Ectodermal cell (in vitro differentiated cells): ENCODE measurements at regions not wholly inside any gene's neighbourhood (a gene's known extent, or its start where the extent isn't known, plus 50 kb on each side); places are given as distances from the start of the nearest gene placed in this dataset.

Source experiments
- H3K27ac ChIP-seq: 2 replicates; pipeline ENCODE4 v1.7.0; 2013; ENCODE audit warnings: mild to moderate bottlenecking, low read depth, low read length; ENCODE audit not compliant: insufficient read depth, poor library complexity, severe bottlenecking
- H3K27me3 ChIP-seq: 2 replicates; pipeline ENCODE4 v1.7.0; 2013; ENCODE audit warnings: mild to moderate bottlenecking, low read length; ENCODE audit not compliant: insufficient read depth, control insufficient read depth, poor library complexity, severe bottlenecking
- H3K36me3 ChIP-seq: one replicate; pipeline ENCODE4 v1.7.0; 2013; ENCODE audit warnings: low read length; ENCODE audit not compliant: control insufficient read depth, insufficient read depth
- H3K4me1 ChIP-seq: one replicate; pipeline ENCODE4 v1.7.0; 2013; ENCODE audit warnings: low read length; ENCODE audit not compliant: control insufficient read depth, insufficient read depth
- H3K4me3 ChIP-seq: 2 replicates; pipeline ENCODE4 v1.7.0; 2013; ENCODE audit warnings: low read depth, low read length, control low read depth; ENCODE audit not compliant: insufficient read depth
- H3K9me3 ChIP-seq: 2 replicates; pipeline ENCODE4 v1.7.0; 2013; ENCODE audit warnings: mild to moderate bottlenecking, low read length, moderate library complexity; ENCODE audit not compliant: control insufficient read depth
- WGBS, 2 experiments: methylation state at CpG; one replicate each; pipeline ENCODE4 v1.1.7; 2013; ENCODE audit warnings: missing lambda C conversion rate in 2 of 2; 5-methylcytosine and 5-hydroxymethylcytosine counted together

GRCh38 chr9:79868567-79869189 is 296.9 kb downstream of the TLE4 start:
- Histone ChIP-seq H3K9me3 (no peaks in the 10 kb centered on the region), H3K27ac (no peak overlapping the region), H3K27me3 (no peaks in the 10 kb centered on the region), H3K36me3 (no peaks in the 10 kb centered on the region), H3K4me1 (no peaks in the 10 kb centered on the region), H3K4me3 (no peak overlapping the region)
- 97 to 98% methylated on average over 2 of the region's 2 CpGs for WGBS, 2 experiments

GRCh38 chr9:79862921-79863890 is 291.4 kb downstream of the TLE4 start:
- no peaks in the 10 kb centered on the region for H3K36me3 ChIP-seq
- no peak overlapping the region for H3K4me3 ChIP-seq
- no peak overlapping the region for H3K27ac ChIP-seq
- no peaks in the 10 kb centered on the region for H3K4me1 ChIP-seq
- no peaks in the 10 kb centered on the region for H3K27me3 ChIP-seq
- no peaks in the 10 kb centered on the region for H3K9me3 ChIP-seq
- WGBS, 2 experiments: 95 to 96% methylated on average over 32 of the region's 32 CpGs

DNA sequence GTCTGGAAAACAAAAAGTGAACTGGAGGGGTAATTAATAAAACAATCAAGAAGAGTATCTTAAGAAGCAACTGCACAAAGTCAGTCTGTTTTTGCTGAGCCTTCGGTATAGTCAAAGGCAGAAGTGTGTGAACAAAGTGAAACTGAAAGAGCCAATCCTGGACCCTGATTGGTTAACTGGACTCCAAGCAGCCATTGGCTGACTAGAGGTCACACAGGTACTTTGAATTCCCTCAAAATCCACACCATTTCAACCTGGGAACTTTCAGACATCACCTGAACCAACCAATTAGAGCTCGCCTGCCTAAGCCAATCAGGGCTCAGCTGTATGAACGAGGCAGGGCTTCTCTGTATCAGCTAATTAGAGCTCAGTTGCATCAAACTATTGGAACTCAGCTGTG is 286.7 kb downstream of the TLE4 start:
- H3K4me3 ChIP-seq: no peak overlapping the region
- H3K36me3 ChIP-seq: no peaks in the 10 kb centered on the region
- no peak overlapping the region for H3K27ac ChIP-seq
- 97% methylated on average over 3 of the region's 3 CpGs for WGBS, 2 experiments
- no peaks in the 10 kb centered on the region for H3K27me3 ChIP-seq
- H3K9me3 ChIP-seq: no peaks in the 10 kb centered on the region
- H3K4me1 ChIP-seq: no peaks in the 10 kb centered on the region

- no peaks in the 10 kb centered on the region for H3K27me3 ChIP-seq
- H3K27ac ChIP-seq: no peak overlapping the region
- H3K9me3 ChIP-seq: no peaks in the 10 kb centered on the region
- H3K36me3 ChIP-seq: no peaks in the 10 kb centered on the region
- H3K4me3 ChIP-seq: no peak overlapping the region
- 90 to 94% methylated on average over 2 of the region's 2 CpGs for WGBS, 2 experiments
- H3K4me1 ChIP-seq: no peaks in the 10 kb centered on the region
Measured at GRCh38 chr9:79857188-79857587, 285.4 kb downstream of the TLE4 start.

- H3K4me1 ChIP-seq: no peaks in the 10 kb centered on the region
- H3K27me3 ChIP-seq: no peaks in the 10 kb centered on the region
- H3K36me3 ChIP-seq: no peaks in the 10 kb centered on the region
- no peak overlapping the region for H3K27ac ChIP-seq
- no peaks in the 10 kb centered on the region for H3K9me3 ChIP-seq
- H3K4me3 ChIP-seq: no peak overlapping the region
Measured at GRCh38 chr9:79847074-79847473, 275.3 kb downstream of the TLE4 start.

DNA sequence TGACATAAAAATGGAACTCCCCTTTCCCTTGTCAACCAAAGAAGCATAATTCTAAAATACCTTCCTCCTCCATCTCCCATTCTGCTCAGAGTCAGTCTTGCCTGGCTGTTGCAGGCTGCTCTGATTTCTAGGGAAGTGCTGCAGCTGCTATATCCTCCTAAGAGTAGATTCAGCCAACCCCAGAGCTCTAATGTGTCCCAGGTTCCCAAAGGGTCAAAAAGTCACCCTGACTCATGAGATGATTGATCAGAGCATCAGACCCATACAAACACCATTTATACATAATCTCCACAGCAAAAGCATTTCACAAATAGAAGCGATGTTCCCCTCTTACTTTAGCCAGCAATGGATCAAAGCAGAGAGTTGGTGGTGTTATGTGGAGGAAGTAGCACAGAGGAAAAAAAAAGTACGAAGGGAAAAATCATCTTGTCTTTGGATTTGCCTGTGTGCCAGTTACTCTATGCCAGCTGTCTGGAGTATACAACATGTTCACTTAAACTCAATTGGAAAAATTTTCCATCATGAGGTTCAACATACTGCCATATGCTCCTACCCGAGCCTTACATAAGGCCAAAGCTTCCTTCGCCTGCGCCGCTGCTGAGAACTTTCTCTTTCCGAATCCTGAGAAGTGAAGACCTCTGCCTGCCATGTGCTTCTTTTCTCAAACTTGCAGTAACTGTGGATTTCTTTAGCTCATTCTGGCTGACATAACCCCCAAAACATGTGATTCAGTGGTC is 258.0 kb downstream of the TLE4 start:
- WGBS, 2 experiments: 91 to 93% methylated on average over 7 of the region's 7 CpGs
- H3K27ac ChIP-seq: no peak overlapping the region
- H3K36me3 ChIP-seq: no peaks in the 10 kb centered on the region
- no peaks in the 10 kb centered on the region for H3K9me3 ChIP-seq
- H3K27me3 ChIP-seq: no peaks in the 10 kb centered on the region
- no peaks in the 10 kb centered on the region for H3K4me1 ChIP-seq
- H3K4me3 ChIP-seq: no peak overlapping the region

GRCh38 chr9:79824265-79824664 is 252.5 kb downstream of the TLE4 start:
- Histone ChIP-seq H3K27ac (no peak overlapping the region), H3K4me1 (no peaks in the 10 kb centered on the region)

DNA sequence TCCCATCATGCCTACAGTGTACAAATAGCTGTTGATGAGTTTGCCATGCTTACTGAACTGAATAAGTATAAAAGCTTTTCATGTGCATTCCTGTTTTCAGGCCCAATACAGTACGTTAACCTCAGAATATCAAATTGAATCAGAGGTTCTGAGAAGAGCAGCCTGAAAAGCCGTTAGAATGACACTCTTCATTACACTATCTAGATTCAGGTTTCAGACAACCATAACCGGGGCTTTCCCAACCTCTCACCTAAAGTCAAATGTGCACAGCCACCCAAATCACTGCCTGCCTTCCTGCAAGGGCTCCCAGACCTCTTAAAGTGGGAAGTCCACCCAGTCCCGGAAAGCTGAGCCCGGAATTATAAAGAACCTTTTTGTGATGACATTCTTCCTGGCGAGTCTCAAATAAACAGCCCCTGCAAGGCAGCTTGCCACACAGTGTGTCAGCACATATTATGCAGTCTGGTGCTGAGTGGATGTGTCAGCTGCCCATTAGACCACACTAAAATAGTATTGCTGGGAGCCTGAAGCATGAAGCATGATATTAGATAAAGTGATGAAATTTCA is 245.8 kb downstream of the TLE4 start:
- no peaks in the 10 kb centered on the region for H3K4me1 ChIP-seq
- WGBS, 2 experiments: 66 to 70% methylated on average over 6 of the region's 6 CpGs

More at GRCh38 chr9:79824265-79824664, 252.5 kb downstream of the TLE4 start:
- H3K36me3 ChIP-seq: no peaks in the 10 kb centered on the region
- WGBS, 2 experiments: 89 to 93% methylated on average over 3 of the region's 3 CpGs
- no peak overlapping the region for H3K4me3 ChIP-seq
- H3K9me3 ChIP-seq: no peaks in the 10 kb centered on the region
- no peaks in the 10 kb centered on the region for H3K27me3 ChIP-seq

DNA sequence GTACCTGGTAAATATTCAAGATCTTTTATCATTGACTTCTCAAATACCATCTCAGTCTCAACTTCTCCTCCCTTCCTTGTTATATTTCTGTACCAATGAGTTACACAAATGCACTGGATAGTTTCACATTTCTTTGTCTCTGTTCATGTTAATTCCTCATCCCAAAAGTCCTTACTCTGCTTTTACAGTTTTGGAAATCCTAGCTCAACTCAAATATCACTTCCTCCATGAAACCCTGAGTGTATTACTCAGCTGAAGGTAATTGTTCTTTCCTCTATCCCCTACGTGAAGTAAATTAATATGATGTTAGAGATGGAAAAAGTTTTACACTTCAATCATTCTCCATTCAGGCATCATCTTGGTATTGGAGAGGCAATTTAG is 241.5 kb downstream of the TLE4 start:
- 100% methylated on average over 1 of the region's 1 CpG; no CpG with 5 or more reads in 1 of the 2 experiments for WGBS, 2 experiments
- Histone ChIP-seq H3K27me3 (no peaks in the 10 kb centered on the region), H3K9me3 (no peaks in the 10 kb centered on the region), H3K4me3 (no peak overlapping the region), H3K4me1 (no peaks in the 10 kb centered on the region), H3K27ac (no peak overlapping the region), H3K36me3 (no peaks in the 10 kb centered on the region)

More for the DNA sequence above, 245.8 kb downstream of the TLE4 start:
- Histone ChIP-seq H3K9me3 (no peaks in the 10 kb centered on the region), H3K27ac (no peak overlapping the region), H3K27me3 (no peaks in the 10 kb centered on the region), H3K4me3 (no peak overlapping the region), H3K36me3 (no peaks in the 10 kb centered on the region)
